Activated CD8-positive, alpha-beta memory T cell treated with anti-CD3 and anti-CD28 coated beads, Interleukin-2, amount 10 ng/mL, durations not matched to agents 7 days and 5 days (primary cell): ENCODE measurements at regions not wholly inside any gene's neighbourhood (a gene's known extent, or its start where the extent isn't known, plus 50 kb on each side); places are given as distances from the start of the nearest gene placed in this dataset.

Source experiments
- ATAC-seq: fragments of 150-1000 bp; cut with Tn5 transposase; one replicate; pipeline ENCODE4 v1.10.0; 2021; ENCODE audit warnings: moderate library complexity
- CTCF ChIA-PET: fragments of 350-600 bp; sonication (Branson Sonifier 250); formaldehyde crosslinking; loops from one replicate; lab custom pipeline; 2021; ENCODE audit warnings: antibody characterized with exemption; lab: Charles Lee
- DNase-seq: peaks from one replicate; pipeline ENCODE4 v3.0.0-alpha.2; 2020
- H3K27ac Mint-ChIP-seq: one replicate; pipeline ENCODE4 v1.8.0; 2021; ENCODE audit warnings: mild to moderate bottlenecking, mixed read lengths
- H3K27me3 Mint-ChIP-seq: one replicate; pipeline ENCODE4 v1.8.0; 2021; ENCODE audit warnings: mixed read lengths
- H3K36me3 Mint-ChIP-seq: one replicate; pipeline ENCODE4 v1.8.0; 2021; ENCODE audit warnings: mild to moderate bottlenecking, mixed read lengths
- H3K4me1 Mint-ChIP-seq: one replicate; pipeline ENCODE4 v1.8.0; 2021; ENCODE audit warnings: mixed read lengths
- H3K4me3 Mint-ChIP-seq: one replicate; pipeline ENCODE4 v1.8.0; 2021; ENCODE audit warnings: mild to moderate bottlenecking, moderate library complexity, mixed read lengths
- H3K9me3 Mint-ChIP-seq: one replicate; pipeline ENCODE4 v1.8.0; 2022; ENCODE audit warnings: low read depth, mixed read lengths

GRCh38 chr22:48740086-48740730 is 1087.5 kb downstream of the BRD1 start:
- DNase-seq (no peak), ATAC-seq (no peak)
- Mint-ChIP-seq H3K27ac (no peak overlapping the region), H3K36me3 (no peaks in the 10 kb centered on the region), H3K4me1 (no peaks in the 10 kb centered on the region), H3K27me3 (no peaks in the 10 kb centered on the region), H3K9me3 (no peaks in the 10 kb centered on the region), H3K4me3 (no peak overlapping the region)
- CTCF ChIA-PET = no interaction called here

DNA sequence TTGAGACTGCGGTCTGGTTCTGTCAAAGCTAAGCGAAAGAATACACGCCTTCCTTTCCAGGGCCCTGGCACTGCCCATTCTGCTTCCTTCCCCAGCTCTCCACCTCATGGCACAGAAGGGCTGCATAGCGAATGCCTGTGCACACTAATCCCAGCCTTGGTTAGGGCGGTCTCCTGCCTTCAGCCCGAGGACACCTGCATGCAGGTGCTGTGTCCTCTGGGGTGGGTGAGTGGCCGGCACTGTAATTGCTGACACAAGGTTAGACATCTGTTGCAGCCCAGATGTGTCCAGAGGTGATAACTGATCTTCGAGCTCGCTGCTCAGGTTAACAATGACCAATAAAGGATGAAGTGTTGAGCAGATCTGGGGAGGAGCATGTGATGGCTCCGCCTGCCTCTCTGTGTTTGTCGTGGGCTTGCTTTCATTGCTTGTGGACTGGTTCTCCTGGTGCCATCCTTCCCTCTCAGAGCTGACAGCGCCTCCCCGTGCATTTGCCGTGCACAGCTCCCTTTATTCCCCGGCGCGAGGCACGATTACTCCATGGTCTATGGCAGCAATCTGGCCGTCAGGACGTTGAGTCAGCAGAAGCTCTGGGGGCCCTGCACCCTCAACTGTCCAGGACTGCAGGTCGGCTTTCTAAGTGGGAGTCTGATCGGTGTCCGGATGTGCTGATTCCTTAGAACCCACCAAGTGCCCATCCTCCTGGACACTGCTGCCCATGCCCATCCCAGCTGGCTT is 1088.2 kb downstream of the BRD1 start:
- ATAC-seq = no peak
- H3K36me3 Mint-ChIP-seq = no peaks in the 10 kb centered on the region
- no peak overlapping the region for H3K27ac Mint-ChIP-seq
- no peaks in the 10 kb centered on the region for H3K4me1 Mint-ChIP-seq
- DNase-seq = no peak
- no peaks in the 10 kb centered on the region for H3K9me3 Mint-ChIP-seq
- CTCF ChIA-PET = no interaction called here
- H3K4me3 Mint-ChIP-seq = no peak overlapping the region
- no peaks in the 10 kb centered on the region for H3K27me3 Mint-ChIP-seq

GRCh38 chr22:48738204-48738980 is 1089.3 kb downstream of the BRD1 start:
- Mint-ChIP-seq H3K27me3 (no peaks in the 10 kb centered on the region), H3K4me1 (no peaks in the 10 kb centered on the region), H3K9me3 (no peaks in the 10 kb centered on the region), H3K27ac (no peak overlapping the region), H3K4me3 (no peak overlapping the region), H3K36me3 (no peaks in the 10 kb centered on the region)
- DNase-seq = no peak
- ATAC-seq = no peak
- CTCF ChIA-PET = no interaction called here

DNA sequence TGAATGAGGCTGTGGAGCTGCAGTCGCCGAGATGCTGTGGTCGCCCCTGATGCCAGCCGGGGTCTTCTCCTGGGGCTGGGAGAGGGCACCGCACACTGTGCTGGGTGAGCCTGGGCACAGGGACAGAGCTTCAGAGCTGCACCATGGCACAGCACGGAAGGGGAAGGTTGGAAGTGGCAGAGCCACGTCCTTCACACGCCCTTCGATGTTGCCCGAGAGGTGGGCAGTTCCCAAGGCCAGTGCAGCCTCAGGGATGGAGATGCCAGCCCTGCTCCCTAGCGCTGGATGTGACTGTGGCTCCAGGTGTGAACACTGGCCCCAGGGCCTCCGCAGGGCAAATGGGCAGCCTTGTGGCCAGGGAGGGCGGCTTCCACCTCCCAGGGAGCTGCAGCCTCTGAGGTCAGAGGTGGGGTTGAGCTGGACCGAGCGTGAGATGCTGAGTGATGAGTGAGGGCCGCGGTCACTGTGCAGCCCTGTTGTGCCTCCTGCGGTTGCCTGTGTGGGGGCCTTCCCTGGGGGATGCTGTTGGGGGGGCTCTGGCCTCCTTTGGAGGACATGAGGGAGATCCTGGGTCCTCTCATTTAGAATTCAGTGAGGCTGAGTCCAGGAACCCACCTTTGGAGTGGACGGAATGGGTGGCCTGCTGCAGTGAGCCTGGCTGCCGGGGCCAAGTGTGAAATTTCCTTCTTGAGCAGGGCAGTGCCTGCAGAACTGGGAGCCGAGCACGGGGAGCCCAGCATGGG is 1090.0 kb downstream of the BRD1 start:
- no peak overlapping the region for H3K4me3 Mint-ChIP-seq
- CTCF ChIA-PET = no interaction called here
- no peak for ATAC-seq
- no peaks in the 10 kb centered on the region for H3K27me3 Mint-ChIP-seq
- H3K4me1 Mint-ChIP-seq = no peaks in the 10 kb centered on the region
- no peaks in the 10 kb centered on the region for H3K36me3 Mint-ChIP-seq
- DNase-seq = no peak
- H3K9me3 Mint-ChIP-seq = no peaks in the 10 kb centered on the region
- H3K27ac Mint-ChIP-seq = no peak overlapping the region

DNA sequence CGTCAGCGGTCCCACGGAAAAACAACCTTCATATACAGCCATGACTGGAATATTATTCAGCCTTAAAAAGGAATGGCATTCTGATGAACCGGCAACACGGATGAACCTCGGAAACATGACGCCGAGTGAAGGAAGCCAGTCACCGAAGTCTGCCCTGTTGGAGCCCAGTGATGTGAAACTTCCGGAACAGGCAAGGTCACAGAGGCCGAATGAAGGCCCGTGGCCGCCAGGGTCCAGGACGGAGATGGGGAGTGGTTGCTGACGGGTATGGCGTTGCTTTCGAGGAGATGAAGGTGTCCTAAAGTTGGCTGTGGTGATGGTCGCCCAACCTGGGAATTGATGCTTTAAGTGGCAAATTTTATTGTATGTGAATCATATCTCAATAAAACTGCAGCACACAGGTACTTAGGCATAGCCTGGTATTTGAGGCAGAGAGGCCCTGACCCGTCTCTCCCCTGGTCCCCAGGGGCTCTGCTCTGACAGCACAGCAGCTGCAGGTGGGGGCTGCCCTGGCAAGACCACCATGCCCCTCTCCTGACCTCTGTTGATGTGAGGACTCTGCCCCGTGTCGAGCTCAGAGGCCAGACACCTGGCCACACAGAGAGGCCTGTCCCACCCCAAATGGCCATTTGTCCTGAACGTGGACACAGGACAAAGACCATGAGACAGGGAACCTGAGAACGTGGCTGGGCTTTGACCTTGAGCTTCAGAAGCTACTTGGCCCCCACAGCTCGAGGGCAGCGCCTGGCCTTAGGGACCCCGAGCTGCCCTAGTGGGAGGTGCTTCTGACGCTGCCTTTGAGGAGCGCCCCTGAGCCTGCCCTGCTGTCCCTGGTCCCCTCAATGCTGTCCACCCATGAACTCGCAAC is 1090.8 kb downstream of the BRD1 start:
- H3K36me3 Mint-ChIP-seq = no peaks in the 10 kb centered on the region
- DNase-seq (no peak), ATAC-seq (no peak)
- no peak overlapping the region for H3K4me3 Mint-ChIP-seq
- no peaks in the 10 kb centered on the region for H3K9me3 Mint-ChIP-seq
- no peaks in the 10 kb centered on the region for H3K27me3 Mint-ChIP-seq
- H3K27ac Mint-ChIP-seq = no peak overlapping the region
- CTCF ChIA-PET = no interaction called here
- H3K4me1 Mint-ChIP-seq = no peaks in the 10 kb centered on the region

DNA sequence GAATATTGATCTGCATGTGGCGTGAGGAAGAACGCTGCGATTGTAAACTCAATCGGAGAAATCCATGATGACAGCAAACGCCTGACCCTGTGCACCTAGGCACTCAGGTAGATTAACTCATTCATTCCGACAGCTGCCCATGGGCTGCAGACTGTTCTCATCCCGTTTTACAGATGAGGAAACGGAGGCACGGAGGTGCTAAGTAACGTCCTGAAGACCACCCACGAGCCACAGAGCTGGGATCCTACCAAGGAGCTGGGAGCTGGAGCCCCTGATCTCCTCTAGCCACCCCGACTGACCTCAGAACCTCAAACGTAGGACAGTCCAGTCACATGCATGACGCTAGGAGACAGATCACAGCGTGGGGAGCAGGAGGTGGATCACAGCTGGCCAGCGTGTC is 1092.7 kb downstream of the BRD1 start:
- no peaks in the 10 kb centered on the region for H3K4me1 Mint-ChIP-seq
- no peaks in the 10 kb centered on the region for H3K9me3 Mint-ChIP-seq
- no peak overlapping the region for H3K27ac Mint-ChIP-seq
- no peak overlapping the region for H3K4me3 Mint-ChIP-seq
- no peaks in the 10 kb centered on the region for H3K27me3 Mint-ChIP-seq
- CTCF ChIA-PET = no interaction called here
- no peaks in the 10 kb centered on the region for H3K36me3 Mint-ChIP-seq
- ATAC-seq = no peak
- no peak for DNase-seq

GRCh38 chr22:48734359-48734758 is 1093.3 kb downstream of the BRD1 start:
- H3K4me1 Mint-ChIP-seq = no peaks in the 10 kb centered on the region
- CTCF ChIA-PET = no interaction called here
- DNase-seq (no peak), ATAC-seq (no peak)
- H3K9me3 Mint-ChIP-seq = no peaks in the 10 kb centered on the region
- H3K27me3 Mint-ChIP-seq = no peaks in the 10 kb centered on the region
- H3K4me3 Mint-ChIP-seq = no peak overlapping the region
- H3K27ac Mint-ChIP-seq = no peak overlapping the region
- no peaks in the 10 kb centered on the region for H3K36me3 Mint-ChIP-seq

- Mint-ChIP-seq H3K27ac (no peak overlapping the region), H3K27me3 (no peaks in the 10 kb centered on the region), H3K9me3 (no peaks in the 10 kb centered on the region), H3K36me3 (no peaks in the 10 kb centered on the region), H3K4me3 (no peak overlapping the region), H3K4me1 (no peaks in the 10 kb centered on the region)
- CTCF ChIA-PET = no interaction called here
- ATAC-seq = no peak
- DNase-seq = no peak
Observed at GRCh38 chr22:48729499-48730171, 1098.0 kb downstream of the BRD1 start.

- Mint-ChIP-seq H3K9me3 (no peaks in the 10 kb centered on the region), H3K27me3 (no peaks in the 10 kb centered on the region), H3K36me3 (no peaks in the 10 kb centered on the region), H3K4me1 (no peaks in the 10 kb centered on the region), H3K4me3 (no peak overlapping the region), H3K27ac (no peak overlapping the region)
- DNase-seq = no peak
- no peak for ATAC-seq
- CTCF ChIA-PET = no interaction called here
Observed at GRCh38 chr22:48727454-48728058, 1100.1 kb downstream of the BRD1 start.

- H3K4me3 Mint-ChIP-seq = no peak overlapping the region
- no peak overlapping the region for H3K27ac Mint-ChIP-seq
- no peaks in the 10 kb centered on the region for H3K4me1 Mint-ChIP-seq
- no peaks in the 10 kb centered on the region for H3K36me3 Mint-ChIP-seq
- ATAC-seq = no peak
- no peak for DNase-seq
- CTCF ChIA-PET = no interaction called here
- H3K9me3 Mint-ChIP-seq = peaks cover 3% of the 10 kb centered on the region
- no peaks in the 10 kb centered on the region for H3K27me3 Mint-ChIP-seq
Observed at GRCh38 chr22:48724899-48725298, 1102.8 kb downstream of the BRD1 start.

DNA sequence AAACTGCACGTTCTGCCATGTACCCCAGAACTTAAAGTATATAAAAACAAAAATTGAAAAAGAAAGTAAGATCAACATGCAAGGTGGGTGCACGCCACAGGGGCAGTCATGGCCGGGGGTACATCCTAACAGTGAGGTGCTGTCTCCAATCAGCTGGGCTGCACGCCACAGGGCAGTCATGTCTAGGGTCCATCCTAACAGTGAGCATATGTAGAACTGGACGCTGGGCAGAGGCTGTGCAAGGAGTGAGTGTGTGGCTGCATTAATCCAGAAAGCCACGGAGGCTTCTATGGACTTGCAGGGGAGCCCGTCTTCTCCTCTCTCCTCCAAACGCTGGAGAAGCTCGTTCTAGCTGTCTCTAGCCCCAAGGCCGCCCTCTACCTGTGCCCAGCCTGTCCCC is 1105.0 kb downstream of the BRD1 start:
- Mint-ChIP-seq H3K27ac (no peak overlapping the region), H3K36me3 (no peaks in the 10 kb centered on the region), H3K4me1 (peaks cover 3% of the 10 kb centered on the region), H3K4me3 (no peak overlapping the region), H3K27me3 (no peaks in the 10 kb centered on the region), H3K9me3 (peaks cover 3% of the 10 kb centered on the region)
- CTCF ChIA-PET = no interaction called here
- no peak for ATAC-seq
- DNase-seq = no peak

DNA sequence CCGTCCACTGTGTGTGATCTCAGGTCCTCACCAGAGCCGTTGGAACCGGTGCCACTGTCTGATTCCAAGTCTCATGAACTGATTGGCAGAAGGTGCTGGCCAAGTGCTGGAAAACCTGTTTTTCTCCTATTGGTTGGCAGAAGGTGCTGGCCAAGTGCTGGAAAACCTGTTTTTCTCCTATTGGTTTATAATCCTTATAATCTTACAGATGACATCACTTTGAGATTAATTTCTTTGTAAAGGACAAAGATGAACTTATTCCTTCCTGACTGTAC is 1106.3 kb downstream of the BRD1 start:
- peaks cover 5% of the 10 kb centered on the region for H3K9me3 Mint-ChIP-seq
- peaks cover 3% of the 10 kb centered on the region for H3K4me1 Mint-ChIP-seq
- no peak overlapping the region for H3K27ac Mint-ChIP-seq
- no peak overlapping the region for H3K4me3 Mint-ChIP-seq
- DNase-seq = no peak
- H3K36me3 Mint-ChIP-seq = no peaks in the 10 kb centered on the region
- ATAC-seq = no peak
- CTCF ChIA-PET = no interaction called here
- no peaks in the 10 kb centered on the region for H3K27me3 Mint-ChIP-seq
